HG03378 (cell line): ENCODE measurements at regions not wholly inside any gene's neighbourhood (a gene's known extent, or its start where the extent isn't known, plus 50 kb on each side); places are given as distances from the start of the nearest gene placed in this dataset.
"Not testable (repeated sequence)": the region's sequence is repeated elsewhere in the genome, so short reads cannot be mapped to it uniquely, and the experiment has no call there.

Source experiments
- ATAC-seq: cut with Tn5 transposase; IDR thresholded peaks from one replicate; pipeline ENCODE4 v1.9.1; 2021; ENCODE audit warnings: mild to moderate bottlenecking, moderate library complexity; ENCODE audit not compliant: unreplicated experiment

DNA sequence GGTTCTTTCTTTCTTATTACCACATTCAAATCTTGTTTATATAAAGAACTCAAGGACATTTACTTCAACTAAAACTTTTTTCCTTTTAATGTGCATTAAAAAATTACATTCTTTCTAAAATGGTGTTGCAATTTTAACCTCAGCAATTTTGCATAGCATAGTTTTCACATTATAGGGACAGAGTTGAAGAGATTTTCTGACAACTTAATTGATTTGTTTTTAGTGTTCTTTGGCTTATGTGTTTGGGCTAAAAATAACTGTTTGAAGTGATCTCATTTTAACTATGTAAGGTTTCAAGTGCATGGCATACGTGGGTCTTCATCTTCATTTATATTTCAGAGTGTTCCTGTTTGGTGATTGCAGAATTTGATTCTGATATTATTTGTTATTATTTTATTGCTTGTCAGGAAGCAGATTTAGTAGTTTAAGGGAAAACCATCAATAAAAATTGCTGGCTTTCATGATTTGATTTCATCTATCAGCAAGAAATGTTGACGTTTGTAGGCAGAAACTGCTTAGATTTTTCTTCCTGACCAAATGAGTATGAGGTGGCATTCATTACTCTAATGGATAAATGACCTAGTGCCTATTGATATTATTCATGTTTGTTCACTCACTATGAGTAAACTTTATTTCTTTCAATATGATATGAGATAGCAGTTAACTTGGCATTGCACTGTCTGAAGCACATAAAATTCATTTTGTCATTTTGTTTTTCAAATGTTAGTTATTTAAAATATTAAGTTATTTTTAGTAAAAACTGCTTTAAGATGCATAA, 398.4 kb downstream of the NUP35 start:
- ATAC-seq: no peak

DNA sequence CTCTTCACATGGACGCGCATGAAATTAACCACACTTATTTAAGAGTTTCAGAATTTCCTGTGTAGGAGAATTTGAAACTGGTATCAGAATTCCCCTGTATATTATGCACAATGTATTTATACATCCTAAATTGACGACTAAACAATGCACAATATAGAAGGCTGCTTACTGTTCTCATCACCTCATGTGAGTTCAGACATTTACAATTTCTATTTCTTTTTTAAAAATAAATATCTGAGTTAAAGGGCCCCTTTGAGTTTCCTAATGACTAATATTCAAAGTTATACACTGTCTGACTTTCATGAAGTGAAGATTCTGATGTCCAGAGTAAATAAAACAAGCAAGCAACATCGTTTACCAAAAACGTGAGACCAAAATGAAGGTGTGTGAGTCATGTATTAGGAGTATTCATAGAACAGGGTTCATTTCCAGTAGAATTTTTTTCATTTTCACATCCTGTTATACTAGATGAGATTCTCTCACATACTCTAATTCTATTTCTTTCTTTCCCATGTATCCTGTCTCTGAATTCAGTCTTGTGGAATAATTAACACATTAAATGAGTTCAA, 406.2 kb downstream of the NUP35 start:
- peak; percentile 84 for ATAC-seq

GRCh38 chr2:183532514-183532913, 408.3 kb downstream of the NUP35 start:
- ATAC-seq: no peak

DNA sequence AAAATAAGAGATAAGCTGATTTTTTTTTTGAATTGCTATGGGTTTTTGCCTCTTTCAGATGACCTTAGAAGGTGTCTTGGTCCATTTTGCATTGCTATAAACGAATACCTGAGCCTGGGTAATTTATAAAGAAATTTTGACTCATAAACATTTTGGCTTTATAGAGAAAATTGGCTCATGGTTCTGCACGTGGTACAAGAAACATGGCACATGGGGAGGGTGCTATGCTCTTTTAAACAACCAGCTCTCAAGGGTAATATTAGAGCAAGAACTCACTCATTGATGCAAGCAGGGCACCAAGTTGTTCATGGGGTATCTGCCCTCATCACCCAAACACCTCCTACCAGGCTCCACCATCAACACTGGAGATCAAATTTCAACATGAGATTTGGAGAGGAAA, 408.8 kb downstream of the NUP35 start:
- no peak for ATAC-seq

GRCh38 chr2:183536290-183536689, 412.0 kb downstream of the NUP35 start:
- ATAC-seq: no peak

GRCh38 chr2:183536714-183537113, 412.5 kb downstream of the NUP35 start:
- ATAC-seq: no peak

DNA sequence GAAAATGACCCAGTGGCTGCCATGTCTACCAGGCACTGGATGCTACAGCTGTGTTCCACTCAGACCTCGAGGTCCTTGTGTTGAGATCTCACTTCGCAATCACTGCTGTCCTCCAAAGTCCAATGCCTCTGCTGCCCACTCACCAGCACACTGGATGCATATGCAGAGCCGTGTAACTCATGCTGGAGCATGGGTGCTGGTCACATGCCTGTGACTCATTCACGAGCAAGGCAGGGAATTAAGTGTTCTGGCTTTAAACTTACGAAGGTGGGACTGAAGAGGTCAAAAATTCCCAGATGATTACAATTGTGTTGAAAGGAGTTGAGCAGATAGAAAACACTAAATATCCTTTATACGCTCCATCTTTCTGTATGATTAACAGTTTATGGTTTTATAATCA, 417.5 kb downstream of the NUP35 start:
- ATAC-seq: no peak

DNA sequence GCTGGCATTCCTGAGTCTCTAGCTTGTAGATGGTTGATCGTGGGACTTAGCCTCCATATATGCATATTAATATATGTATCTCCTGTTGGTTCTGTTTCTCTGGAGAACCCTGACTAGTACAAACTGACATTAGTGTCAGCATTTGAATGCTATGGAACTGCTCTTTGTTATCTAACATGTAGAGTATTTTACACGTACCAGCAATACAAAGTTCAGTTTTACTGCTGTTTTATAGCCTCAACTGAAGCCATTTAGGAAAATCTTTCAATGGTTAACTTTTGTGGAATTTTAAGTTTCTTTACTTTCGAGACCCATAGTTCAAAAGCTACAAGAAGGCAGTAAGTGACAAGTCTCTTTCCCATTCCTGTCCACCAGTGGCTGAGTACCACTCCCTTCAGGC, 418.4 kb downstream of the NUP35 start:
- no peak for ATAC-seq

- ATAC-seq: no peak
Observed at GRCh38 chr2:183543222-183543621, 419.0 kb downstream of the NUP35 start.

- ATAC-seq: peak; percentile 98
Observed at GRCh38 chr2:183543731-183544130, 419.5 kb downstream of the NUP35 start.

- ATAC-seq: not testable (repeated sequence)
Observed at GRCh38 chr2:183546560-183547350, 422.5 kb downstream of the NUP35 start.

DNA sequence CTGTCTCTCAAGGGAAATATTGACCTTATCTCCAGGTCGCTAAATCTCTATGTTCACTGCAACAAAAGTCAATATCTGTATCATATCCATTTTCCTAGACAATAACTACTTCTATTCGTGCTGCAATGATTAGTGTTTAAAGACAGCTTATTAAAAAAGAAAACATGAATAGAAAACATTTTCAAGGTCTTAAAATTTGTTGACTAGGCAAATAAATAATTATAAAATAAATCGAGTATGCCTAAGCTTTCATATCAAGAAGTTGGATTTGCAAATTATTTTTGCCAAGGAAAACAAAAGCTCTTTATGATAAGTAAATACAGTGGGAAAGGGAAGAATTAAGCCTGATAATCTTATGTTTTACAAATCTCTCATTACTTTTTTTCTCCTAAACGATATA, 428.5 kb downstream of the NUP35 start:
- ATAC-seq: no peak

DNA sequence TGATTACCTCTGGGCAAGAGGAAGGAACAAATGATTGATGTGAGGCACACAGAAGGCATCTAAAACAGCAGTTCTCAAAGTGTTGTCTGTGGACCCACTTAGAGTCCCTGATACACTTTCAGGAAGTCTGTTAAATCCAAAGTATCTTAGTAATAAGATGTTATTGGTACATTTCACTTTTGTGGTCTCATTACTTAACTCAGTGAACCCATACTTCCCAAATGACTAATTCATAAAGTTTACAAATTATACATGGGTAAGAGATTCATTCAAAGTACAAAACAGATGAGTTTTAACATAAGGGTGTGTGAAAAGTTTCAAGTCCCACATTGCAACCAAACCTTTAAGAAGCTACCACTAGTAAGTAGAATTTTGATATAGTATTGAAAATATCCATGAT, 440.5 kb downstream of the NUP35 start:
- ATAC-seq: no peak

GRCh38 chr2:183575481-183575880, 451.2 kb downstream of the NUP35 start:
- ATAC-seq: no peak

- ATAC-seq: no peak
Observed at GRCh38 chr2:183579686-183580085, 455.4 kb downstream of the NUP35 start.

DNA sequence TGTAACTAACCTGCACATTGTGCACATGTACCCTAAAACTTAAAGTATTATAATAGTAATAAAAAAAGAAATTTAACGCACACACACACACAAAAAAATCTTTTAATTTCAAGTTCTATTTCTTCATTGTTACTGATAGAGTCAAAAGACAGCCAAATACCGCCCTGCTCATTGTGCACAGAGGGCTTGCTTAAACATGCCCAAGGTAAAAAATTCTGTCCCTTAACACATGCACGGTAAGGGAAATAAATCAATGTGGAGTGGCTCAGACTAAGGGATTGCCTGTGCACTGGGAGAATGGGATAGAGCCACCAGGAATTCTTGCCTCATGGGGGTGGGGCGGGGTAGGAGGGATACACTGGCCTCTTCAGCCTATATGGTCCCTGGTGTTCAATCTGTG, 468.0 kb downstream of the NUP35 start:
- ATAC-seq: no peak

GRCh38 chr2:183594150-183594549, 469.9 kb downstream of the NUP35 start:
- ATAC-seq: no peak

DNA sequence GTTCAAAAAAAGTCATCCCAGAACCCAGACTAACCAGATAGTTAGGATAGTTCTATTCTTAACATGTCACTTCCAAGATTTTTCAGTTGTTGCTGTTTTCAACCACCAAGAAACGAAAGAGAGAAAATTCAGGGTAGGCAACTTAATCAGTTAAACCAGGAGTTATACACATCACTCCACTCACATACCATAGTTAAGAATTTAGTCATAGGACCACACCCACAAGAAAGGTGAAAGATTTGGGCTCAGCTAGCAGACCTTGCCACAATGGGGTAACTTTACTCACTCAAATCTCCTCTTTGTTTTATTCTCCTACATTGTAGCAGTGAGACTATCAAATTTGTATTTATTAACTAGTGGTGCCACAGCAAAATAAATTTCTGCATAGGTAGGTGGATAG, 473.6 kb downstream of the NUP35 start:
- ATAC-seq: no peak

DNA sequence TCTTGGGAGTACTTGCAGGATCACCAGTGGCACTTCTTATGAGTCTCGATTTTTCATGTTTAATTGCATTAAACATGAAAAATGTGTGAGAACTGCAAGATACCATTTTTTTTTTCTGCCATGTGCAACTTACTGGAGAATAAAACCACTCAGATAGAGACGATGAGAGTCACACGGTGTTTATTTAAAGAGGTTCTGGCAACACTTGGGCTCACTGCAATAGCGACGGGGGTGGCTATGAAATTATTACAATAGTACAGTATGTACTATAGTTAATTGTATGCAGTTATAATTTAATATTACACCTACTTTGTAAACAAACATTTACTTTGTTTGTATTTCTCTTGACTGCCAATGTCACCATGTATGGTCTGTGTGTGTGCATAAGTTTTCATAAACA, 479.8 kb downstream of the NUP35 start:
- ATAC-seq: no peak

DNA sequence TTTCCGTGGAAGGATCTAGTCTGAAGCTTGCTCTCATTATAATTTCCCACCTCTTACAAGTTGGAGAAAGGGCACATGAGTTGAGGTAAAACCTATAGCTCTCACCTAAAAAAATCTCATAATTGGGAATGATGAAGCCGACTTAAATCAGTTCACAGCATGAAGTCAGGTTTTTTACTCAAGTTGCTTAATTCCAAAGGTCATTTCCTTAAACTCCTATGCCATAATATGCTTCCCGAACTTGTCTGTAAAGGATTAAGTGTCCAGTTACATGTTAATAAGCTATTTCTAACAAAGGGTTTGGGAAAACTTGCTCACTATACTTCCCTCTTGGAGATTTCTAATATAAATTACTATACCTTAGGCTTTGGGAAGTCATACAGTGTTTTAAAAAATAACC, 481.2 kb downstream of the NUP35 start:
- ATAC-seq: no peak

- ATAC-seq: no peak
Observed at GRCh38 chr2:183606022-183606717, 481.9 kb downstream of the NUP35 start.
